Mesothelial cell of epicardium (in vitro differentiated cells): ENCODE measurements at regions not wholly inside any gene's neighbourhood (a gene's known extent, or its start where the extent isn't known, plus 50 kb on each side); places are given as distances from the start of the nearest gene placed in this dataset.

Source experiments
- DNase-seq, 2 experiments: peaks; one replicate each; pipeline ENCODE4 v3.0.0; 2021; ENCODE audit warnings: low spot score in 2 of 2; ENCODE audit not compliant: unreplicated experiment in 2 of 2
- H3K27ac Mint-ChIP-seq: 2 replicates; pipeline ENCODE4 v1.8.0; 2021; ENCODE audit warnings: mixed read lengths
- H3K27me3 Mint-ChIP-seq: 2 replicates; pipeline ENCODE4 v1.8.0; 2021; ENCODE audit warnings: low read depth, mixed read lengths
- H3K36me3 Mint-ChIP-seq: 2 replicates; pipeline ENCODE4 v1.8.0; 2021; ENCODE audit warnings: mixed read lengths
- H3K4me1 Mint-ChIP-seq: 2 replicates; pipeline ENCODE4 v1.8.0; 2021; ENCODE audit warnings: mixed read lengths
- H3K4me3 Mint-ChIP-seq: 2 replicates; pipeline ENCODE4 v1.8.0; 2021; ENCODE audit warnings: mild to moderate bottlenecking, moderate library complexity, mixed read lengths
- H3K9me3 Mint-ChIP-seq: 2 replicates; pipeline ENCODE4 v1.8.0; 2021; ENCODE audit warnings: mixed read lengths
- CTCF ChIP-seq: fragments of 200-600 bp; sonication (generic); IDR thresholded peaks from one replicate; pipeline ENCODE4 v1.5.0; 2021; ENCODE audit warnings: antibody characterized with exemption; ENCODE audit not compliant: unreplicated experiment

GRCh38 chr2:41880561-41881243 is 167.1 kb upstream of the PKDCC start:
- no peaks in the 10 kb centered on the region for H3K9me3 Mint-ChIP-seq
- no peak for TF ChIP-seq CTCF
- H3K4me1 Mint-ChIP-seq = peaks cover 42% of the 10 kb centered on the region
- no peak overlapping the region for H3K4me3 Mint-ChIP-seq
- no peaks in the 10 kb centered on the region for H3K27me3 Mint-ChIP-seq
- no peaks in the 10 kb centered on the region for H3K36me3 Mint-ChIP-seq
- no peak overlapping the region for H3K27ac Mint-ChIP-seq
- DNase-seq = no peak

- no peaks in the 10 kb centered on the region for H3K36me3 Mint-ChIP-seq
- H3K4me1 Mint-ChIP-seq = peaks cover 47% of the 10 kb centered on the region
- no peak overlapping the region for H3K27ac Mint-ChIP-seq
Measured at GRCh38 chr2:41881249-41881648, 166.6 kb upstream of the PKDCC start.

DNA sequence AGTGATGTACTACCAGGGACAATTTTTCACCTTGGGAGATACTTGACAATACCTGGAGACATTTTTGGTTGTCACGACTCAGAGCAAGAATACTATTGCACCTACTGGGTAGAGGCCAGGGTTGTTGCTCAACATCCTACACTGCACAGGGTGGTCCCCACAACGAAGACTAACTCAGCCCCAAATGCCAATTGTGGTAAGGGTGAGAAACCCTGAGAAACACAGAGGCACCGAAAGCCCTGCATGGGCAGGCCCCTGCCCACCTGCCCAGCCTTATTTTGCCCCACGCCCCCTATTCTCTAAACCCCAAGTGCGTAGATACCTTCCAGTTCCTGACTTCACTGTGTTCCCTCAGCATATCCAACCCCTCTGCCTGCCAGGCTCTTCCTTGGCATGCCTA is 163.1 kb upstream of the PKDCC start:
- Mint-ChIP-seq H3K36me3 (no peaks in the 10 kb centered on the region), H3K4me3 (no peak overlapping the region)
- TF ChIP-seq CTCF = no peak

More at GRCh38 chr2:41881249-41881648, 166.6 kb upstream of the PKDCC start:
- no peak for TF ChIP-seq CTCF
- Mint-ChIP-seq H3K9me3 (no peaks in the 10 kb centered on the region), H3K4me3 (no peak overlapping the region), H3K27me3 (no peaks in the 10 kb centered on the region)
- DNase-seq = no peak

DNA sequence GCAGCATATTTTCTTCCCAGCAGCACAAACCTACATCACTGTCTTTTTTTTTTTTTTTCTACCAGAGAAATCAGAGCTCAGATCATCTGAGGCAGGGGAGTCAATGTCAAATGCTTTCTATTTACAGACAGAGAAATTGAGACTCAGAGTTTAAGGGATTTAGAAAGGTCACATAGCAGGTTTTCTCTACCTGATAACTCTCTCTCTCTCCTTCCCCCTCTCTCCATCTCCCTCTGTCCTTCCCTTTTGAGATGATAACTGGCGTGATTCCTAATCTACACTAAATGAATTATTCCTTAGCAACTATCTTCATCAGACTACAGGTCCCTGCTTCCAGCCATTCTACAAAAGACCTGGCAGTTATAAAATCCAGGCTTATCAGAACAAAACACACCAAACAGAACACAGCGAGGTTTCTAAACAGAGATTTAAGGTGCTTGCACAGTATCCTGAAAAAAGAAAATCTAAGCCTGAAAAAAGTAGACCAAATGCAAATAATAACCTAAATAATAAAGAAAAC is 161.6 kb upstream of the PKDCC start:
- peaks cover 19% of the 10 kb centered on the region for H3K4me1 Mint-ChIP-seq
- no peak for TF ChIP-seq CTCF
- H3K9me3 Mint-ChIP-seq = peaks cover 6% of the 10 kb centered on the region
- H3K27ac Mint-ChIP-seq = peak overlapping the region; percentile 85
- H3K4me3 Mint-ChIP-seq = no peak overlapping the region
- no peaks in the 10 kb centered on the region for H3K27me3 Mint-ChIP-seq
- H3K36me3 Mint-ChIP-seq = no peaks in the 10 kb centered on the region
- DNase-seq = no peak

More for the DNA sequence above, 163.1 kb upstream of the PKDCC start:
- no peaks in the 10 kb centered on the region for H3K27me3 Mint-ChIP-seq
- H3K9me3 Mint-ChIP-seq = peaks cover 6% of the 10 kb centered on the region
- peaks cover 33% of the 10 kb centered on the region for H3K4me1 Mint-ChIP-seq
- H3K27ac Mint-ChIP-seq = no peak overlapping the region
- DNase-seq = no peak

GRCh38 chr2:41886757-41887156 is 161.1 kb upstream of the PKDCC start:
- DNase-seq = no peak
- H3K27me3 Mint-ChIP-seq = no peaks in the 10 kb centered on the region
- H3K36me3 Mint-ChIP-seq = no peaks in the 10 kb centered on the region
- H3K4me1 Mint-ChIP-seq = peaks cover 19% of the 10 kb centered on the region
- peaks cover 6% of the 10 kb centered on the region for H3K9me3 Mint-ChIP-seq
- no peak overlapping the region for H3K4me3 Mint-ChIP-seq
- peak overlapping the region; percentile 85 for H3K27ac Mint-ChIP-seq
- TF ChIP-seq CTCF = no peak
